Right lobe of liver (tissue), 6 donors: ENCODE measurements at regions not wholly inside any gene's neighbourhood (a gene's known extent, or its start where the extent isn't known, plus 50 kb on each side); places are given as distances from the start of the nearest gene placed in this dataset.

Experiments used
- ATAC-seq, 4 donors: fragments of 200-7000 bp; cut with Tn5 transposase; one replicate each; pipeline ENCODE4 v1.9.1; 2020; ENCODE audit warnings: mild to moderate bottlenecking in 4 of 4, moderate library complexity in 4 of 4
- DNase-seq, 3 donors: peaks; one replicate each; pipeline ENCODE4 v3.0.0-alpha.2; 2020
- H3K27ac ChIP-seq, 3 donors: fragments of 200-600 bp; one replicate each; pipeline ENCODE4 v1.8.0; 2022
- H3K27me3 ChIP-seq, 2 donors: fragments of 200-600 bp; one replicate each; pipeline ENCODE4 v1.8.0; 2022
- H3K36me3 ChIP-seq, 4 donors: fragments of 200-600 bp; sonication (generic) in 1 of 4; one replicate each; pipeline versions ENCODE4 v1.5.1 to v1.8.0; 2017 to 2022; ENCODE audit warnings: control low read depth in 1 of 4
- H3K4me1 ChIP-seq, 4 donors: fragments of 200-600 bp; sonication (generic) in 1 of 4; one replicate each; pipeline versions ENCODE4 v1.5.1 to v1.8.0; 2017 to 2022; ENCODE audit warnings: control low read depth in 1 of 4
- H3K4me3 ChIP-seq, 3 donors: fragments of 200-600 bp; one replicate each; pipeline ENCODE4 v1.8.0; 2022
- H3K9me3 ChIP-seq, 4 donors: fragments of 200-600 bp; sonication (generic) in 1 of 4; one replicate each; pipeline versions ENCODE4 v1.5.1 to v1.8.0; 2017 to 2022; ENCODE audit warnings: control low read depth in 1 of 4
- POLR2A ChIP-seq: fragments of 450-650 bp; IDR thresholded peaks from one replicate; pipeline ENCODE4 v1.6.1; 2017; ENCODE audit warnings: antibody characterized with exemption, mild to moderate bottlenecking
- WGBS: methylation state at CpG from one replicate; pipeline ENCODE4 v1.1.6; 2018; ENCODE audit warnings: low coverage, low lambda C conversion rate; ENCODE audit not compliant: insufficient coverage; ENCODE audit errors: missing lambda C conversion rate; 5-methylcytosine and 5-hydroxymethylcytosine counted together
- intact Hi-C, 2 donors: fragments of 100-400 bp; cut with DNase I; formaldehyde crosslinking; loops; one replicate each; pipeline versions ENCODE4 v1.11.2 to v1.14.1; 2022
- TF ChIP-seq, protein P1 (sequence below), 4 donors: fragments of 200-600 bp in 3 of 4; fragments of 450-650 bp in 1 of 4; IDR thresholded peaks; one replicate each; pipeline versions ENCODE4 v1.5.1 to v1.8.0; 2016 to 2022; ENCODE audit warnings: antibody characterized with exemption in 4 of 4, mild to moderate bottlenecking in 2 of 4
- donor health status: DM: no; HTN: yes; CAD: no.
- donor health status: DM: no; HTN: no; CAD: no.
- donor health status: DM: no; HTN: no; CAD: no.
- donor health status: DM: no; HTN: yes; CAD: no.
- donor health status: DM: no; HTN: yes; CAD: no.

GRCh38 chr1:215001419-215002021 is 81.0 kb upstream of the KCNK2 start:
- Histone ChIP-seq H3K9me3 (no peaks in the 10 kb centered on the region), H3K4me3 (no peak overlapping the region), H3K27ac (no peak overlapping the region), H3K27me3 (no peaks in the 10 kb centered on the region), H3K4me1 (no peaks in the 10 kb centered on the region), H3K36me3 (no peaks in the 10 kb centered on the region)
- TF ChIP-seq, protein P1, sequence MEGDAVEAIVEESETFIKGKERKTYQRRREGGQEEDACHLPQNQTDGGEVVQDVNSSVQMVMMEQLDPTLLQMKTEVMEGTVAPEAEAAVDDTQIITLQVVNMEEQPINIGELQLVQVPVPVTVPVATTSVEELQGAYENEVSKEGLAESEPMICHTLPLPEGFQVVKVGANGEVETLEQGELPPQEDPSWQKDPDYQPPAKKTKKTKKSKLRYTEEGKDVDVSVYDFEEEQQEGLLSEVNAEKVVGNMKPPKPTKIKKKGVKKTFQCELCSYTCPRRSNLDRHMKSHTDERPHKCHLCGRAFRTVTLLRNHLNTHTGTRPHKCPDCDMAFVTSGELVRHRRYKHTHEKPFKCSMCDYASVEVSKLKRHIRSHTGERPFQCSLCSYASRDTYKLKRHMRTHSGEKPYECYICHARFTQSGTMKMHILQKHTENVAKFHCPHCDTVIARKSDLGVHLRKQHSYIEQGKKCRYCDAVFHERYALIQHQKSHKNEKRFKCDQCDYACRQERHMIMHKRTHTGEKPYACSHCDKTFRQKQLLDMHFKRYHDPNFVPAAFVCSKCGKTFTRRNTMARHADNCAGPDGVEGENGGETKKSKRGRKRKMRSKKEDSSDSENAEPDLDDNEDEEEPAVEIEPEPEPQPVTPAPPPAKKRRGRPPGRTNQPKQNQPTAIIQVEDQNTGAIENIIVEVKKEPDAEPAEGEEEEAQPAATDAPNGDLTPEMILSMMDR (IDR thresholded peaks at IDR 0.05), result no peak
- no peak for TF ChIP-seq POLR2A
- DNase-seq (no peak), ATAC-seq (no peak)
- 68% methylated on average over 4 of the region's 4 CpGs for WGBS
- intact Hi-C loops, result no loop called here

DNA sequence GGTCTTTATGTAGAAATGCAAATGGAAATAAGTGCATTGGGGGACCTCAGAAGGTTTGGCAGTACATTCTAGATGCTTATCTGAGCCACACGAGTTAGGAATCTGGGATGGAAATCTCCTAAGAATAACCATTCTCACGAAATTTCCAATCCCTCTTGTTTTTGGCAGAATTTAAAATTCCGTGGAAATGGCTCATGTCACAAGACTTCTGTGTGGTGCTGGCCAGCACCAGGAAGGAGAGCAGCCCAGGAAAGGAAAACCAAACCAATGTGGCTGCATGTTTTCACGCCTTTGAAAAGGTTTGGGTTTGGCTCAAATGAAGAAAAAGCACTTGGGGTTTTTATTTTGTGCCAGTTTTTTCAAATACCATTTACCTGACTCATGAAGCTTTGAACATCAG is 80.1 kb upstream of the KCNK2 start:
- DNase-seq, result no peak
- intact Hi-C loops, result no loop called here
- H3K9me3 ChIP-seq, result no peaks in the 10 kb centered on the region
- H3K27ac ChIP-seq, result no peak overlapping the region
- WGBS, result 34% methylated on average over 4 of the region's 4 CpGs
- H3K36me3 ChIP-seq, result no peaks in the 10 kb centered on the region
- H3K27me3 ChIP-seq, result no peaks in the 10 kb centered on the region
- TF ChIP-seq POLR2A, result no peak
- TF ChIP-seq, protein P1 (IDR thresholded peaks at IDR 0.05), result no peak
- ATAC-seq, result no peak
- no peaks in the 10 kb centered on the region for H3K4me1 ChIP-seq
- no peak overlapping the region for H3K4me3 ChIP-seq

GRCh38 chr1:215003686-215004085 is 78.9 kb upstream of the KCNK2 start:
- intact Hi-C loops, result no loop called here
- no peak for ATAC-seq
- no peaks in the 10 kb centered on the region for H3K27me3 ChIP-seq

GRCh38 chr1:215004121-215004827 is 78.3 kb upstream of the KCNK2 start:
- no peak for DNase-seq
- intact Hi-C loops, result no loop called here
- Histone ChIP-seq H3K4me1 (no peaks in the 10 kb centered on the region), H3K36me3 (no peaks in the 10 kb centered on the region), H3K27me3 (no peaks in the 10 kb centered on the region), H3K27ac (no peak overlapping the region), H3K9me3 (no peaks in the 10 kb centered on the region), H3K4me3 (no peak overlapping the region)
- ATAC-seq, result no peak
- 86% methylated on average over 1 of the region's 2 CpGs for WGBS
- TF ChIP-seq, protein P1 (IDR thresholded peaks at IDR 0.05), result no peak
- no peak for TF ChIP-seq POLR2A

More at GRCh38 chr1:215003686-215004085, 78.9 kb upstream of the KCNK2 start:
- H3K9me3 ChIP-seq, result no peaks in the 10 kb centered on the region
- H3K36me3 ChIP-seq, result no peaks in the 10 kb centered on the region
- 45% methylated on average over 2 of the region's 2 CpGs for whole genome bisulfite sequencing
- DNase-seq, result no peak
- no peaks in the 10 kb centered on the region for H3K4me1 ChIP-seq
- H3K4me3 ChIP-seq, result no peak overlapping the region
- TF ChIP-seq POLR2A, result no peak
- TF ChIP-seq, protein P1 (IDR thresholded peaks at IDR 0.05), result no peak
- no peak overlapping the region for H3K27ac ChIP-seq
